ENCODE measurements at regions not wholly inside any gene's neighbourhood (a gene's known extent, or its start where the extent isn't known, plus 50 kb on each side); places are given as distances from the start of the nearest gene placed in this dataset.
"Not testable (repeated sequence)": the region's sequence is repeated elsewhere in the genome, so short reads cannot be mapped to it uniquely, and the experiment has no call there.

DNA sequence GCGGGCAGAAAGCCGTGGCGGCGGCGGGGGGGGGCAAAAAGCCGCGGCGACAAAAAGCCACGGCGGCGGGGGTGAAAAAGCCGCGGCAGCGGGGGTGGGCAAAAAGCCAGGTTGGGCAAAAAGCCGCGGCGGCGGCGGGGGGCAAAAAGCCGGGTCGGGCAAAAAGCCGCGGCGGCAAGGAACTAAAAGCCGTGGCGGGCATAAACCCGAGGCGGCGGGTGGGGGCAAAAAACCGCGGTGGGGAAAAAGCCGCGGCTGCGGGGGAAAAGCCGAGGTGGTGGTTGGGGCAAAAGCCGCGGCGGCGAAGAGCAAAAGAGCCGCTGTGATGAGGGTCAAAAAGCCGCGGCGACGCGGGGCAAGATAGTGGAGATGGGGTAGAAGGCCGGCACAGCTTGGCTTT is 1834.2 kb downstream of the FOXD4L5 start:
- not testable (repeated sequence) for H3K4me3 Mint-ChIP-seq; H3K9me3 Mint-ChIP-seq (ENCODE audit: low read depth)

DNA sequence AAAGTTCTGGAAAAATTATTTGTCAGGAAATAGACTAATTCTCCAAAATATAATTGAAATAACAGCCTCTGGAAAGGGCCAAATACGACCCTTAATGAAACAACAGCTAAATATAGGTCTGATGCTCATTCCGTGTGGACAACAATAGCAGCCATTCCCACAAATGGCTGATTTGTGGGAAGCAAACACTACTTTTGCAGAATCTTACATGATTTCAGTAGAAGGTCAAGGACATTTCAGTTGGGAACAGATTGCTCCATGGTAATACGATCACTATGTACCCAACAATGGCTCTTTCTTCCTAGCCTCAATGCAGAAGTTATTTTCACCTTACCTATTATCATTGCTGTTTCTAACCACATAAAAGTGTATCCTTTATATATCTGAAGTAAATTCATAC is 1859.9 kb downstream of the FOXD4L5 start:
- not testable (repeated sequence) for H3K27ac Mint-ChIP-seq; H3K36me3 Mint-ChIP-seq; H3K27me3 Mint-ChIP-seq; H3K4me1 Mint-ChIP-seq (ENCODE audit: low read depth); H3K9me3 Mint-ChIP-seq (ENCODE audit: low read depth); H3K4me3 Mint-ChIP-seq

More for the DNA sequence above, 1834.2 kb downstream of the FOXD4L5 start:
- H3K4me1 Mint-ChIP-seq (ENCODE audit: low read depth); H3K27me3 Mint-ChIP-seq; H3K27ac Mint-ChIP-seq; H3K36me3 Mint-ChIP-seq: not testable (repeated sequence)

- not testable (repeated sequence) for H3K36me3 Mint-ChIP-seq; H3K4me1 Mint-ChIP-seq (ENCODE audit: low read depth); H3K27ac Mint-ChIP-seq; H3K4me3 Mint-ChIP-seq; H3K9me3 Mint-ChIP-seq (ENCODE audit: low read depth); H3K27me3 Mint-ChIP-seq
Observed at GRCh38 chr9:63390897-63391296, 1894.1 kb downstream of the FOXD4L5 start.

DNA sequence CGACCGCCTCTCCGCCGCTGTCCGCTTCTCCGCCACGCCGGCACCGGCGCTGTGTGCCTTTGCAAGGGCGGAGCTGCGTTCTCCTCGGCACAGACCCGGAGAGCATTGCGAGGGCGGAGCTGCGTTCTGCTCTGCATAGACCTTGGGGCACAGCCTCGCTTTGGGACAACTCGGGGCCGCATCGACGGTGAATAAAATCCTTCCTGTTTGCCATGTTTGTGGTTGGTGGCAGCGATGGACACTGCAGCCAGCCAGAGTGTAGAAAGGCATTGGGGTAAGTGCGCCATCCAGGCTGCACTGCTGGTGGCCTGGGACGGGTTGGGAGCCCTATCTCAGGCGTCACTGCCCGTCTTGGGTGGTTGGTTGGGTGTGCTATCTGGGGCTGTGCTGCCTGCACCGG is 1899.5 kb downstream of the FOXD4L5 start:
- H3K36me3 Mint-ChIP-seq; H3K4me3 Mint-ChIP-seq; H3K9me3 Mint-ChIP-seq (ENCODE audit: low read depth); H3K27ac Mint-ChIP-seq; H3K4me1 Mint-ChIP-seq (ENCODE audit: low read depth); H3K27me3 Mint-ChIP-seq: not testable (repeated sequence)

GRCh38 chr9:63379864-63380263 is 1905.1 kb downstream of the FOXD4L5 start:
- H3K4me3 Mint-ChIP-seq; H3K27ac Mint-ChIP-seq; H3K36me3 Mint-ChIP-seq; H3K27me3 Mint-ChIP-seq; H3K4me1 Mint-ChIP-seq (ENCODE audit: low read depth); H3K9me3 Mint-ChIP-seq (ENCODE audit: low read depth): not testable (repeated sequence)

DNA sequence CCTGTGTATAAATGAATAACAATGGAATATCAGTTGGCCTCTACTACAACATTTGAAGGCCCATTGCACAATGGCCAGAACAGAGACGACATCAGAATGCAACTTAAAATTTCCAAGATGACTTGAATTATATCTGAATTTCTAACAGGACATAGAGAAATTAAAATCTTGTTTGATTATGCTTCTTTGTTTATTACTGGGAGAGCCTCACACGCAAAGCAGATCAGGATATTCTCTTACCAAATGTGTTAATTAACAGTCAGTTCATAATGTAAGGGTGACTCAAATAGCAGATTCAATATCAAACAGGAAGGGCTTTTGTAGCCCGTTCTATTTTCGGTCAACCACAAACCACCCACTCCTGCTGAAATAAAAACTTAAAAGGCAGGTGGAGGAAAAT is 1930.8 kb downstream of the FOXD4L5 start:
- not testable (repeated sequence) for H3K27me3 Mint-ChIP-seq; H3K27ac Mint-ChIP-seq; H3K4me1 Mint-ChIP-seq (ENCODE audit: low read depth); H3K36me3 Mint-ChIP-seq; H3K9me3 Mint-ChIP-seq (ENCODE audit: low read depth)
- peak overlapping the region; percentile 51 for H3K4me3 Mint-ChIP-seq

GRCh38 chr9:63347347-63347746 is 1937.7 kb downstream of the FOXD4L5 start:
- not testable (repeated sequence) for H3K27ac Mint-ChIP-seq; H3K36me3 Mint-ChIP-seq; H3K9me3 Mint-ChIP-seq (ENCODE audit: low read depth); H3K4me3 Mint-ChIP-seq; H3K27me3 Mint-ChIP-seq; H3K4me1 Mint-ChIP-seq (ENCODE audit: low read depth)

DNA sequence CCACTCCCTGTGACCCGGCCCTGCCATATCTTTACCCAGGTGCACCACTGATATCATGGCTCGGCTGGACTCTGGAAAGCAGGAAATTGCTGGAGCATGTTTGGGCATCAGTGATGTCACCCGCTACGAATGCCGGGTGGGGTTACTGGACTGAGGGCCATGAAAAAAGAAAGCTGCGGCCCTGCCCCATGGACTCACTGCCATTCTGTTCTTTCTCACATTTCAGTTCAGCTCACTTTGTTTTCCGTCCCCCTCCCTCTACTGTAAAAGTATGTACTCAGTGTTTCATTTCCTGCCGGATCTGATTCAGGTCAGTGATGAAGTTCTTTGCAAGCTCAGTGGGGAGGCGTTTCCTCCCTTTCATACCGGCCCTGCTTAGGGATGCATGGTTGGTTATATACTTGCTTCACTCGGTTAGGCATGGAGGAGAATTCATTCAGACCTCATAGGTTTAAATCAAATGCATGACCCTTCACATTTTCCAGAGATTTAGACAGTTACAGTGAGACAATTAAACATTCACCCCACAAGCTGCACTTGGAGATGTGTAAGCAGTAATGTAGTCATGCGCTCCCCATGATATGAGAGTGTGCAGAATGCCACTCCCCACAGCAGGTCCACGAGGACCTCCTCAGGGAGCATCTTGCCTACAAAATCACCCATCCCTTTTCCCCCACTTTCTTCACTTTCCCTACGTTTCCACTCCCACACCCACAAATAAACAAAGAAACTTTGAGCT is 1938.5 kb downstream of the FOXD4L5 start:
- H3K9me3 Mint-ChIP-seq (ENCODE audit: low read depth); H3K27me3 Mint-ChIP-seq; H3K4me1 Mint-ChIP-seq (ENCODE audit: low read depth); H3K36me3 Mint-ChIP-seq: not testable (repeated sequence)
- peak overlapping the region; percentile 76 for H3K27ac Mint-ChIP-seq
- peak overlapping the region; percentile 35 for H3K4me3 Mint-ChIP-seq

GRCh38 chr9:63344408-63344807 is 1940.6 kb downstream of the FOXD4L5 start:
- not testable (repeated sequence) for H3K4me1 Mint-ChIP-seq (ENCODE audit: low read depth); H3K9me3 Mint-ChIP-seq (ENCODE audit: low read depth); H3K4me3 Mint-ChIP-seq; H3K36me3 Mint-ChIP-seq; H3K27me3 Mint-ChIP-seq; H3K27ac Mint-ChIP-seq

GRCh38 chr9:63342528-63342927 is 1942.5 kb downstream of the FOXD4L5 start:
- H3K9me3 Mint-ChIP-seq (ENCODE audit: low read depth); H3K27me3 Mint-ChIP-seq; H3K27ac Mint-ChIP-seq: not testable (repeated sequence)

GRCh38 chr9:63337899-63338604 is 1947.0 kb downstream of the FOXD4L5 start:
- H3K27ac Mint-ChIP-seq: peak overlapping the region; percentile 81
- H3K27me3 Mint-ChIP-seq; H3K4me1 Mint-ChIP-seq (ENCODE audit: low read depth); H3K9me3 Mint-ChIP-seq (ENCODE audit: low read depth); H3K36me3 Mint-ChIP-seq: not testable (repeated sequence)
- H3K4me3 Mint-ChIP-seq: peak overlapping the region; percentile 25

More at GRCh38 chr9:63342528-63342927, 1942.5 kb downstream of the FOXD4L5 start:
- H3K4me3 Mint-ChIP-seq, H3K36me3 Mint-ChIP-seq: not testable (repeated sequence)
- peaks cover 13% of the 10 kb centered on the region for H3K4me1 Mint-ChIP-seq (ENCODE audit: low read depth)

DNA sequence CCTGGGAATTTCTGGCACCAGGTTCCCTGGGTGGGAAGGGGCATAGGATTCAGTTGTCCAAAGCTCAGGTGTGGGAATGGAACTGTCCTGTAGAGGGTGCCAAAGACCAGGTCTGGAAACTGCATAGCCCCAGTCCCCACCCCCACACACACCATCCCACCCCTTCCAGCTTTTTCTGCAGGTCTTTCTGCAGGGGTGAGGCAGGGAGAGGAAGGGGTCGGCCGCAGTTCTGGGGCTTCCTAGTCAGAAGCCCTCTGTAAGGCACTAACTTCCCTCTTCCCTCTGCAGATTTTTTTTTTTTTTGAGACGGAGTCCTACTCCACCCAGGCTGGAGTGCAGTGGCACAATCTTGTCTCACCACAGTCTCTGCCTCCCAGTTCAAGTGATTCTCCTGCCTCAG is 1949.7 kb downstream of the FOXD4L5 start:
- H3K27me3 Mint-ChIP-seq; H3K9me3 Mint-ChIP-seq (ENCODE audit: low read depth); H3K4me3 Mint-ChIP-seq; H3K36me3 Mint-ChIP-seq; H3K4me1 Mint-ChIP-seq (ENCODE audit: low read depth); H3K27ac Mint-ChIP-seq: not testable (repeated sequence)

GRCh38 chr9:63334187-63334586 is 1950.8 kb downstream of the FOXD4L5 start:
- H3K4me1 Mint-ChIP-seq (ENCODE audit: low read depth); H3K27me3 Mint-ChIP-seq; H3K9me3 Mint-ChIP-seq (ENCODE audit: low read depth); H3K27ac Mint-ChIP-seq; H3K36me3 Mint-ChIP-seq; H3K4me3 Mint-ChIP-seq: not testable (repeated sequence)

DNA sequence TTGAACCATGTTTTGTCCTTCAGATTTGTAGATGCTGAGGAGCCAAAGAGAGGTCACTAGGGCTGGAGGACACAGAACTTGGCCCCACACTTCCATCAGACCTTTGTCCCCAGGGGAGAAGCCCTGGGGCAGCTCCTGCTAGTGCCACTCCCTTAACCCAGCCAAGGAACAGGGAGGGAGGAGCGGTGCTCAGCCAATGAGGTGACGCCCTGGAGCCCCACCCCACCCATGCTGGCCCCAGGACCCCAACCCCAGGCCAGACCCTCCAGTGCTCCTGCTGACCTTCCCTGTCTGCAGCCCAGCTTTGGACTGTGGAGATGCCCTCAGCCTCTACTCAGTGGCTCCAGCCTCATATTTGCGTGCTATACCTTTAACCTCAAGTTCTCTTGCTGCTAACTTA is 1951.9 kb downstream of the FOXD4L5 start:
- not testable (repeated sequence) for H3K4me3 Mint-ChIP-seq; H3K27me3 Mint-ChIP-seq; H3K9me3 Mint-ChIP-seq (ENCODE audit: low read depth); H3K36me3 Mint-ChIP-seq; H3K4me1 Mint-ChIP-seq (ENCODE audit: low read depth); H3K27ac Mint-ChIP-seq

GRCh38 chr9:63328313-63328712 is 1956.7 kb downstream of the FOXD4L5 start:
- not testable (repeated sequence) for H3K27ac Mint-ChIP-seq; H3K9me3 Mint-ChIP-seq (ENCODE audit: low read depth); H3K4me1 Mint-ChIP-seq (ENCODE audit: low read depth); H3K36me3 Mint-ChIP-seq; H3K27me3 Mint-ChIP-seq; H3K4me3 Mint-ChIP-seq

GRCh38 chr9:63327211-63327610 is 1957.8 kb downstream of the FOXD4L5 start:
- H3K27me3 Mint-ChIP-seq; H3K4me1 Mint-ChIP-seq (ENCODE audit: low read depth); H3K9me3 Mint-ChIP-seq (ENCODE audit: low read depth); H3K36me3 Mint-ChIP-seq; H3K4me3 Mint-ChIP-seq; H3K27ac Mint-ChIP-seq: not testable (repeated sequence)
